Astrocyte (in vitro differentiated cells and primary cell): ENCODE measurements at regions not wholly inside any gene's neighbourhood (a gene's known extent, or its start where the extent isn't known, plus 50 kb on each side); places are given as distances from the start of the nearest gene placed in this dataset.

Experiments used
- EZH2 ChIP-seq: IDR thresholded peaks from 2 replicates; pipeline ENCODE4 v1.6.1; 2012; ENCODE audit warnings: mild to moderate bottlenecking, low read length, inconsistent platforms; ENCODE audit not compliant: insufficient read depth
- TF ChIP-seq, protein P1 (sequence below): IDR thresholded peaks from 2 replicates; pipeline ENCODE4 v1.5.1; 2011; ENCODE audit warnings: low read depth, mild to moderate bottlenecking, inconsistent platforms, low read length, moderate library complexity; ENCODE audit not compliant: insufficient read depth

DNA sequence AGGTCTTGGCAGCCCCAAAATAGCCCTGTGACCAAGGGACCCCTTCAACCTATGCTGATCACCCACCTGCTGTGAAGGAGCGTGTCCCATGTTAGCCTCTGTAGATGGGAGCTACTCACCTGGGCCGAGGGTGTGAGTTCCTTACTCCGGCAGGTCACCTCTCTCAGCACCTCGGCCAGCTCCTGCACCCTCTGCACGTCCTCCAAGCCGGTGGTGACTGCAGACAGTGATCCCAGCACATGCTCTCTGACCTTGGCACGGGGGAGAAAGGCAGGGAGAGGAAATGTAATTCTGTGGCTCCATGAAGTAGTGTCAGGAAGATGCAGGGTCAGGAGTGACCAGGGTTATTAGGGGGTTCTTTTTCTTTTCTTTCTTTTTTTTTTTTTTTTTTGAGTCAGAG, 67.7 kb upstream of the BCO1 start:
- TF ChIP-seq, protein P1, sequence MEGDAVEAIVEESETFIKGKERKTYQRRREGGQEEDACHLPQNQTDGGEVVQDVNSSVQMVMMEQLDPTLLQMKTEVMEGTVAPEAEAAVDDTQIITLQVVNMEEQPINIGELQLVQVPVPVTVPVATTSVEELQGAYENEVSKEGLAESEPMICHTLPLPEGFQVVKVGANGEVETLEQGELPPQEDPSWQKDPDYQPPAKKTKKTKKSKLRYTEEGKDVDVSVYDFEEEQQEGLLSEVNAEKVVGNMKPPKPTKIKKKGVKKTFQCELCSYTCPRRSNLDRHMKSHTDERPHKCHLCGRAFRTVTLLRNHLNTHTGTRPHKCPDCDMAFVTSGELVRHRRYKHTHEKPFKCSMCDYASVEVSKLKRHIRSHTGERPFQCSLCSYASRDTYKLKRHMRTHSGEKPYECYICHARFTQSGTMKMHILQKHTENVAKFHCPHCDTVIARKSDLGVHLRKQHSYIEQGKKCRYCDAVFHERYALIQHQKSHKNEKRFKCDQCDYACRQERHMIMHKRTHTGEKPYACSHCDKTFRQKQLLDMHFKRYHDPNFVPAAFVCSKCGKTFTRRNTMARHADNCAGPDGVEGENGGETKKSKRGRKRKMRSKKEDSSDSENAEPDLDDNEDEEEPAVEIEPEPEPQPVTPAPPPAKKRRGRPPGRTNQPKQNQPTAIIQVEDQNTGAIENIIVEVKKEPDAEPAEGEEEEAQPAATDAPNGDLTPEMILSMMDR, result no peak
- TF ChIP-seq EZH2, result no peak
